ENCODE measurements at regions not wholly inside any gene's neighbourhood (a gene's known extent, or its start where the extent isn't known, plus 50 kb on each side); places are given as distances from the start of the nearest gene placed in this dataset.
"Not testable (repeated sequence)": the region's sequence is repeated elsewhere in the genome, so short reads cannot be mapped to it uniquely, and the experiment has no call there.

GRCh38 chr7:63566886-63567285 lies 431.8 kb upstream of the ZNF722 start:
- TF ChIP-seq CTCF, POLR2A, EP300 (IDR thresholded peaks at IDR 0.05): not testable (repeated sequence)

Data from stomach (tissue), 4 donors.